Naive thymus-derived CD8-positive, alpha-beta T cell (primary cell): ENCODE measurements at regions not wholly inside any gene's neighbourhood (a gene's known extent, or its start where the extent isn't known, plus 50 kb on each side); places are given as distances from the start of the nearest gene placed in this dataset.
A peak's percentile ranks its signal among the peaks of the same experiment; 100 is the strongest.

Source experiments
- ATAC-seq, 2 donors: fragments of 150-1000 bp; cut with Tn5 transposase in 1 of 2; sonication (Bioruptor Pico), chemical (Tn5 transposase) in 1 of 2; 1 replicate in 1 of 2; 2 replicates in 1 of 2; pipeline ENCODE4 v1.10.0; 2021; ENCODE audit warnings: mild to moderate bottlenecking in 2 of 2, moderate library complexity in 2 of 2
- POLR2A ChIA-PET: fragments of 350-600 bp; sonication (Branson Sonifier 250); formaldehyde crosslinking; loops from one replicate; lab custom pipeline; 2021; ENCODE audit warnings: antibody characterized with exemption; lab: Charles Lee
- DNase-seq, 10 donors: peaks; one replicate each; pipeline versions ENCODE4 v3.0.0 to v3.0.0-alpha.2; 2020 to 2022
- H3K27ac Mint-ChIP-seq, 10 donors: one replicate each; pipeline ENCODE4 v1.8.0; 2020 to 2022; ENCODE audit warnings: mild to moderate bottlenecking in 10 of 10, mixed read lengths in 10 of 10, moderate library complexity in 4 of 10, inconsistent platforms in 1 of 10
- H3K27me3 Mint-ChIP-seq, 5 donors: one replicate each; pipeline ENCODE4 v1.8.0; 2021 to 2022; ENCODE audit warnings: mixed read lengths in 5 of 5
- H3K36me3 Mint-ChIP-seq, 3 donors: one replicate each; pipeline ENCODE4 v1.8.0; 2020 to 2022; ENCODE audit warnings: mixed read lengths in 3 of 3, mild to moderate bottlenecking in 2 of 3, inconsistent platforms in 1 of 3
- H3K4me1 Mint-ChIP-seq, 4 donors: one replicate each; pipeline ENCODE4 v1.8.0; 2021 to 2022; ENCODE audit warnings: mixed read lengths in 4 of 4
- H3K4me3 Mint-ChIP-seq, 10 donors: one replicate each; pipeline ENCODE4 v1.8.0; 2020 to 2022; ENCODE audit warnings: mild to moderate bottlenecking in 10 of 10, mixed read lengths in 10 of 10, moderate library complexity in 6 of 10, inconsistent platforms in 1 of 10
- H3K9me3 Mint-ChIP-seq, 9 donors: one replicate each; pipeline ENCODE4 v1.8.0; 2020 to 2022; ENCODE audit warnings: mixed read lengths in 9 of 9, mild to moderate bottlenecking in 3 of 9, inconsistent platforms in 1 of 9, moderate library complexity in 1 of 9

- POLR2A ChIA-PET, result no interaction called here
- Mint-ChIP-seq H3K36me3 (peaks cover 0 to 26% (median 18%) of the 10 kb centered on the region in 3 donors), H3K27ac (no peak overlapping the region), H3K4me3 (no peak overlapping the region), H3K27me3 (no peaks in the 10 kb centered on the region), H3K4me1 (peaks cover 2 to 23% (median 7%) of the 10 kb centered on the region in 4 donors), H3K9me3 (peaks cover 0 to 28% (median 19%) of the 10 kb centered on the region in 9 donors)
- ATAC-seq (no peak), DNase-seq (no peak)
These were observed 77.7 kb upstream of the ATP2B1 start for GRCh38 chr12:89786177-89786810.

GRCh38 chr12:89783359-89784060 is 74.9 kb upstream of the ATP2B1 start:
- no peak overlapping the region for H3K4me3 Mint-ChIP-seq
- DNase-seq, result no peak
- H3K36me3 Mint-ChIP-seq, result peaks cover 0 to 22% (median 18%) of the 10 kb centered on the region in 3 donors
- H3K9me3 Mint-ChIP-seq, result peaks cover 0 to 28% (median 19%) of the 10 kb centered on the region in 9 donors
- no peaks in the 10 kb centered on the region for H3K27me3 Mint-ChIP-seq
- H3K4me1 Mint-ChIP-seq, result peaks cover 0 to 9% (median 4%) of the 10 kb centered on the region in 4 donors
- peak overlapping the region in 1 of 10 donors; percentile 78 for H3K27ac Mint-ChIP-seq
- ATAC-seq, result no peak
- POLR2A ChIA-PET, result interaction anchor here (1.1 kb wide), 1 partner anchor 75 kb away, joined by 3 read pairs; the partner anchor contains the start of gene ATP2B1

GRCh38 chr12:89782807-89783206 is 74.2 kb upstream of the ATP2B1 start:
- DNase-seq (no peak), ATAC-seq (no peak)
- H3K27ac Mint-ChIP-seq, result peak overlapping the region in 1 of 10 donors; percentile 77
- H3K9me3 Mint-ChIP-seq, result peaks cover 0 to 28% (median 18%) of the 10 kb centered on the region in 9 donors
- H3K4me3 Mint-ChIP-seq, result no peak overlapping the region
- H3K4me1 Mint-ChIP-seq, result peaks cover 0 to 9% (median 4%) of the 10 kb centered on the region in 4 donors
- no peaks in the 10 kb centered on the region for H3K27me3 Mint-ChIP-seq
- POLR2A ChIA-PET, result no interaction called here
- H3K36me3 Mint-ChIP-seq, result peaks cover 0 to 22% (median 18%) of the 10 kb centered on the region in 3 donors

- peaks cover 0 to 9% (median 4%) of the 10 kb centered on the region in 4 donors for H3K4me1 Mint-ChIP-seq
- POLR2A ChIA-PET, result no interaction called here
- no peak overlapping the region for H3K4me3 Mint-ChIP-seq
- H3K36me3 Mint-ChIP-seq, result peaks cover 0 to 17% (median 14%) of the 10 kb centered on the region in 3 donors
- ATAC-seq (no peak), DNase-seq (no peak)
- H3K9me3 Mint-ChIP-seq, result peaks cover 0 to 22% (median 14%) of the 10 kb centered on the region in 9 donors
- H3K27ac Mint-ChIP-seq, result no peak overlapping the region
- no peaks in the 10 kb centered on the region for H3K27me3 Mint-ChIP-seq
These were observed 73.4 kb upstream of the ATP2B1 start for GRCh38 chr12:89781946-89782550.

GRCh38 chr12:89781156-89781555 is 72.5 kb upstream of the ATP2B1 start:
- Mint-ChIP-seq H3K4me1 (peaks cover 0 to 9% (median 4%) of the 10 kb centered on the region in 4 donors), H3K4me3 (no peak overlapping the region), H3K36me3 (peaks cover 0 to 9% (median 7%) of the 10 kb centered on the region in 3 donors), H3K27me3 (no peaks in the 10 kb centered on the region), H3K9me3 (peaks cover 0 to 15% (median 8%) of the 10 kb centered on the region in 9 donors), H3K27ac (no peak overlapping the region)
- POLR2A ChIA-PET, result interaction anchor here (0.7 kb wide), 1 partner anchor 164 kb away, joined by 3 read pairs; no protein-coding TSS in a partner anchor
- DNase-seq (no peak), ATAC-seq (no peak)

GRCh38 chr12:89779090-89779489 is 70.5 kb upstream of the ATP2B1 start:
- POLR2A ChIA-PET, result no interaction called here
- Mint-ChIP-seq H3K27ac (no peak overlapping the region), H3K4me1 (peaks cover 0 to 9% (median 4%) of the 10 kb centered on the region in 4 donors), H3K27me3 (no peaks in the 10 kb centered on the region), H3K36me3 (no peaks in the 10 kb centered on the region), H3K4me3 (no peak overlapping the region), H3K9me3 (peaks cover 0 to 5% (median 0%) of the 10 kb centered on the region in 9 donors)
- DNase-seq (no peak), ATAC-seq (no peak)

- H3K27me3 Mint-ChIP-seq, result no peaks in the 10 kb centered on the region
- H3K4me1 Mint-ChIP-seq, result peaks cover 0 to 2% (median under 1%) of the 10 kb centered on the region in 4 donors
- ATAC-seq (no peak), DNase-seq (no peak)
- peaks cover 0 to 5% (median 0%) of the 10 kb centered on the region in 9 donors for H3K9me3 Mint-ChIP-seq
- H3K36me3 Mint-ChIP-seq, result no peaks in the 10 kb centered on the region
- H3K4me3 Mint-ChIP-seq, result no peak overlapping the region
- peak overlapping the region in 2 of 10 donors; percentile 30 to 35 for H3K27ac Mint-ChIP-seq
- POLR2A ChIA-PET, result no interaction called here
These were observed 69.2 kb upstream of the ATP2B1 start for GRCh38 chr12:89777733-89778379.

- Mint-ChIP-seq H3K27me3 (no peaks in the 10 kb centered on the region), H3K36me3 (no peaks in the 10 kb centered on the region), H3K9me3 (peaks cover 0 to 7% (median 0%) of the 10 kb centered on the region in 9 donors), H3K4me3 (no peak overlapping the region), H3K4me1 (no peaks in the 10 kb centered on the region), H3K27ac (no peak overlapping the region)
- DNase-seq, result no peak
- ATAC-seq, result no peak
- POLR2A ChIA-PET, result interaction anchor here (0.6 kb wide), 1 partner anchor 69 kb away, joined by 3 read pairs; no protein-coding TSS in a partner anchor
These were observed 67.3 kb upstream of the ATP2B1 start for GRCh38 chr12:89775986-89776365.

GRCh38 chr12:89775063-89775985 is 66.7 kb upstream of the ATP2B1 start:
- no peak overlapping the region for H3K4me3 Mint-ChIP-seq
- ATAC-seq (no peak), DNase-seq (no peak)
- H3K9me3 Mint-ChIP-seq, result peaks cover 0 to 7% (median 0%) of the 10 kb centered on the region in 9 donors
- H3K4me1 Mint-ChIP-seq, result peaks cover 0 to 3% (median 1%) of the 10 kb centered on the region in 4 donors
- H3K27me3 Mint-ChIP-seq, result no peaks in the 10 kb centered on the region
- H3K27ac Mint-ChIP-seq, result no peak overlapping the region
- no peaks in the 10 kb centered on the region for H3K36me3 Mint-ChIP-seq
- POLR2A ChIA-PET, result interaction anchor here (0.6 kb wide), 1 partner anchor 70 kb away, joined by 3 read pairs; no protein-coding TSS in a partner anchor

- H3K4me3 Mint-ChIP-seq, result no peak overlapping the region
- H3K36me3 Mint-ChIP-seq, result no peaks in the 10 kb centered on the region
- H3K27me3 Mint-ChIP-seq, result no peaks in the 10 kb centered on the region
- H3K27ac Mint-ChIP-seq, result peak overlapping the region in 1 of 10 donors; percentile 20
- DNase-seq (no peak), ATAC-seq (no peak)
- peaks cover 0 to 7% (median 0%) of the 10 kb centered on the region in 9 donors for H3K9me3 Mint-ChIP-seq
- POLR2A ChIA-PET, result no interaction called here
- peaks cover 0 to 8% (median 4%) of the 10 kb centered on the region in 4 donors for H3K4me1 Mint-ChIP-seq
These were observed 66.0 kb upstream of the ATP2B1 start for GRCh38 chr12:89774645-89775044.

- POLR2A ChIA-PET, result no interaction called here
- ATAC-seq, result no peak
- DNase-seq, result no peak
- no peak overlapping the region for H3K4me3 Mint-ChIP-seq
- H3K9me3 Mint-ChIP-seq, result peaks cover 0 to 10% (median 0%) of the 10 kb centered on the region in 9 donors
- H3K27ac Mint-ChIP-seq, result peak overlapping the region in 1 of 10 donors; percentile 49
- no peaks in the 10 kb centered on the region for H3K27me3 Mint-ChIP-seq
- H3K36me3 Mint-ChIP-seq, result peaks cover 0 to 4% (median 0%) of the 10 kb centered on the region in 3 donors
- H3K4me1 Mint-ChIP-seq, result peaks cover 0 to 33% (median 14%) of the 10 kb centered on the region in 4 donors
These were observed 61.8 kb upstream of the ATP2B1 start for GRCh38 chr12:89770391-89770790.
